DOHH2 (cell line): ENCODE measurements at regions not wholly inside any gene's neighbourhood (a gene's known extent, or its start where the extent isn't known, plus 50 kb on each side); places are given as distances from the start of the nearest gene placed in this dataset.

Experiments used
- H3F3A ChIP-seq: fragments of 200-600 bp; sonication (generic), shearing (Covaris generic); 2 replicates; pipeline ENCODE4 v1.6.0; 2016; ENCODE audit warnings: antibody characterized with exemption, mild to moderate bottlenecking; ENCODE audit not compliant: control insufficient read depth, insufficient read depth
- H3K27ac ChIP-seq: fragments of 200-600 bp; sonication (generic); 2 replicates; pipeline ENCODE4 v1.5.1; 2014; ENCODE audit warnings: low read depth, mild to moderate bottlenecking, low read length, moderate library complexity
- H3K27me3 ChIP-seq: fragments of 200-600 bp; sonication (generic); 2 replicates; pipeline ENCODE4 v1.6.1; 2014; ENCODE audit warnings: mild to moderate bottlenecking, low read length, mixed read lengths; ENCODE audit not compliant: control insufficient read depth
- H3K36me3 ChIP-seq: fragments of 200-600 bp; sonication (generic); 2 replicates; pipeline ENCODE4 v1.6.1; 2014; ENCODE audit warnings: mild to moderate bottlenecking, low read length, moderate library complexity, mixed read lengths; ENCODE audit not compliant: control insufficient read depth
- H3K4me1 ChIP-seq: fragments of 200-600 bp; sonication (generic); 2 replicates; pipeline ENCODE4 v1.6.1; 2014; ENCODE audit warnings: mild to moderate bottlenecking, low read length, mixed read lengths; ENCODE audit not compliant: control insufficient read depth
- H3K4me2 ChIP-seq: fragments of 200-600 bp; sonication (generic); 2 replicates; pipeline ENCODE4 v1.6.0; 2014; ENCODE audit warnings: mild to moderate bottlenecking, low read length, moderate library complexity
- H3K4me3 ChIP-seq: fragments of 200-600 bp; sonication (generic); 2 replicates; pipeline ENCODE4 v1.5.1; 2014; ENCODE audit warnings: mild to moderate bottlenecking, low read length, mixed read lengths
- H3K79me2 ChIP-seq: fragments of 200-600 bp; sonication (generic); 2 replicates; pipeline ENCODE4 v1.6.1; 2014; ENCODE audit warnings: mild to moderate bottlenecking, low read length, mixed read lengths; ENCODE audit not compliant: control insufficient read depth
- H3K9me2 ChIP-seq: fragments of 200-600 bp; sonication (generic); replicated peaks from 2 replicates; pipeline ENCODE4 v1.6.1; 2014; ENCODE audit warnings: mild to moderate bottlenecking, low read length, mixed read lengths; ENCODE audit not compliant: control insufficient read depth
- H3K9me3 ChIP-seq: fragments of 200-600 bp; sonication (generic); 2 replicates; pipeline ENCODE4 v1.6.1; 2014; ENCODE audit warnings: antibody characterized with exemption, low read length, mixed read lengths; ENCODE audit not compliant: control insufficient read depth, insufficient read depth
- H4K20me1 ChIP-seq: fragments of 200-600 bp; sonication (generic); 2 replicates; pipeline ENCODE4 v1.6.0; 2014; ENCODE audit warnings: low read depth, mild to moderate bottlenecking, antibody characterized with exemption, low read length, moderate library complexity; ENCODE audit not compliant: control insufficient read depth, insufficient read depth
- CTCF ChIP-seq: fragments of 200-600 bp; sonication (generic); IDR thresholded peaks from one replicate; pipeline ENCODE4 v1.5.1; 2014; ENCODE audit warnings: antibody characterized with exemption, mild to moderate bottlenecking, low read depth, low read length; ENCODE audit not compliant: poor library complexity, severe bottlenecking
- EZH2phosphoT487 ChIP-seq: fragments of 200-600 bp; sonication (generic); IDR thresholded peaks from 2 replicates; pipeline ENCODE4 v1.6.1; 2017; ENCODE audit warnings: borderline replicate concordance, mild to moderate bottlenecking, antibody characterized with exemption, low read length, moderate library complexity, mixed read lengths

GRCh38 chr2:239760596-239760995 is 264.5 kb downstream of the NDUFA10 start:
- Histone ChIP-seq H3K36me3 (no peaks in the 10 kb centered on the region), H3F3A (no peaks in the 10 kb centered on the region), H3K27ac (no peak overlapping the region), H3K4me2 (no peak overlapping the region), H3K9me3 (no peaks in the 10 kb centered on the region), H3K27me3 (no peaks in the 10 kb centered on the region), H3K9me2 (no peaks in the 10 kb centered on the region), H4K20me1 (no peaks in the 10 kb centered on the region), H3K4me3 (no peak overlapping the region), H3K79me2 (no peaks in the 10 kb centered on the region), H3K4me1 (no peaks in the 10 kb centered on the region)
- TF ChIP-seq EZH2phosphoT487: no peak

GRCh38 chr2:239758279-239758877 is 266.8 kb downstream of the NDUFA10 start:
- no peaks in the 10 kb centered on the region for H3K36me3 ChIP-seq
- no peak overlapping the region for H3K4me2 ChIP-seq
- H3K79me2 ChIP-seq: no peaks in the 10 kb centered on the region
- no peaks in the 10 kb centered on the region for H3K9me3 ChIP-seq
- TF ChIP-seq CTCF: no peak
- no peak overlapping the region for H3K27ac ChIP-seq
- no peaks in the 10 kb centered on the region for H3F3A ChIP-seq
- no peaks in the 10 kb centered on the region for H3K4me1 ChIP-seq
- no peaks in the 10 kb centered on the region for H3K9me2 ChIP-seq
- no peaks in the 10 kb centered on the region for H4K20me1 ChIP-seq
- no peaks in the 10 kb centered on the region for H3K27me3 ChIP-seq
- no peak overlapping the region for H3K4me3 ChIP-seq

- no peak overlapping the region for H3K27ac ChIP-seq
Observed at GRCh38 chr2:239756790-239757760, 268.1 kb downstream of the NDUFA10 start.

More at GRCh38 chr2:239756790-239757760, 268.1 kb downstream of the NDUFA10 start:
- Histone ChIP-seq H3K9me2 (no peaks in the 10 kb centered on the region), H3K36me3 (no peaks in the 10 kb centered on the region), H3K4me1 (no peaks in the 10 kb centered on the region), H3K4me3 (no peak overlapping the region), H3K4me2 (no peak overlapping the region), H3K27me3 (no peaks in the 10 kb centered on the region), H3K9me3 (no peaks in the 10 kb centered on the region), H3K79me2 (no peaks in the 10 kb centered on the region), H3F3A (no peaks in the 10 kb centered on the region), H4K20me1 (no peaks in the 10 kb centered on the region)
- TF ChIP-seq EZH2phosphoT487 (no peak), CTCF (no peak)
